ENCODE measurements at regions not wholly inside any gene's neighbourhood (a gene's known extent, or its start where the extent isn't known, plus 50 kb on each side); places are given as distances from the start of the nearest gene placed in this dataset.

DNA sequence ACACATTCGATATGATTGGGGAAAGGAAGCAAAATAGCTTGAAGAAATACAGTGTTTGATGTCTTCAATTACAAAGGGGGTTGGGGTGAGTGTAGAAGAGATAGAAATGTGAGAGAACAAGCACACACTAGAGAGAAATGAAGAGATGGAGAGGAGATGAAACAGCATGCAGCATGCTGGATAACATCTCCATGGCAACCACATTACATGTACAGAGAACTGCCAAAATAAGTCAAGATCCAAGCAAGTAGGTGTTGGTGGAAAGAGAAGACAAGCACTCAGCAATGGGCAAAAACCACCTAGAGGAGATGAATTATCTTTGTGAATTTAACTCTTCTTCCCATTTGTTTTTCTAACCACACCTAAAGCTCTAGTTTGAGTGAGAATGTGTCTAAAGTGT is 289.8 kb downstream of the GRIN2B start:
- no peak for TF ChIP-seq POLR2A (IDR thresholded peaks at IDR 0.05; ENCODE audit: borderline replicate concordance, extremely low read depth, insufficient read depth, insufficient read length)
- no peak for TF ChIP-seq POLR2AphosphoS5 (IDR thresholded peaks at IDR 0.05; ENCODE audit: low read depth, low read length)
- TF ChIP-seq, protein P1, sequence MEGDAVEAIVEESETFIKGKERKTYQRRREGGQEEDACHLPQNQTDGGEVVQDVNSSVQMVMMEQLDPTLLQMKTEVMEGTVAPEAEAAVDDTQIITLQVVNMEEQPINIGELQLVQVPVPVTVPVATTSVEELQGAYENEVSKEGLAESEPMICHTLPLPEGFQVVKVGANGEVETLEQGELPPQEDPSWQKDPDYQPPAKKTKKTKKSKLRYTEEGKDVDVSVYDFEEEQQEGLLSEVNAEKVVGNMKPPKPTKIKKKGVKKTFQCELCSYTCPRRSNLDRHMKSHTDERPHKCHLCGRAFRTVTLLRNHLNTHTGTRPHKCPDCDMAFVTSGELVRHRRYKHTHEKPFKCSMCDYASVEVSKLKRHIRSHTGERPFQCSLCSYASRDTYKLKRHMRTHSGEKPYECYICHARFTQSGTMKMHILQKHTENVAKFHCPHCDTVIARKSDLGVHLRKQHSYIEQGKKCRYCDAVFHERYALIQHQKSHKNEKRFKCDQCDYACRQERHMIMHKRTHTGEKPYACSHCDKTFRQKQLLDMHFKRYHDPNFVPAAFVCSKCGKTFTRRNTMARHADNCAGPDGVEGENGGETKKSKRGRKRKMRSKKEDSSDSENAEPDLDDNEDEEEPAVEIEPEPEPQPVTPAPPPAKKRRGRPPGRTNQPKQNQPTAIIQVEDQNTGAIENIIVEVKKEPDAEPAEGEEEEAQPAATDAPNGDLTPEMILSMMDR (IDR thresholded peaks at IDR 0.05 in 2 of 3, conservative IDR thresholded peaks at IDR 0.05 in 1 of 3; ENCODE audit: borderline replicate concordance in 1 of 3, insufficient read depth in 1 of 3, low read depth in 2 of 3, low read length in 2 of 3) = no peak
- no peak for TF ChIP-seq TCF7L2 (IDR thresholded peaks at IDR 0.05; ENCODE audit: borderline replicate concordance, extremely low read depth, insufficient read depth, insufficient read length)
- TF ChIP-seq, protein P2, sequence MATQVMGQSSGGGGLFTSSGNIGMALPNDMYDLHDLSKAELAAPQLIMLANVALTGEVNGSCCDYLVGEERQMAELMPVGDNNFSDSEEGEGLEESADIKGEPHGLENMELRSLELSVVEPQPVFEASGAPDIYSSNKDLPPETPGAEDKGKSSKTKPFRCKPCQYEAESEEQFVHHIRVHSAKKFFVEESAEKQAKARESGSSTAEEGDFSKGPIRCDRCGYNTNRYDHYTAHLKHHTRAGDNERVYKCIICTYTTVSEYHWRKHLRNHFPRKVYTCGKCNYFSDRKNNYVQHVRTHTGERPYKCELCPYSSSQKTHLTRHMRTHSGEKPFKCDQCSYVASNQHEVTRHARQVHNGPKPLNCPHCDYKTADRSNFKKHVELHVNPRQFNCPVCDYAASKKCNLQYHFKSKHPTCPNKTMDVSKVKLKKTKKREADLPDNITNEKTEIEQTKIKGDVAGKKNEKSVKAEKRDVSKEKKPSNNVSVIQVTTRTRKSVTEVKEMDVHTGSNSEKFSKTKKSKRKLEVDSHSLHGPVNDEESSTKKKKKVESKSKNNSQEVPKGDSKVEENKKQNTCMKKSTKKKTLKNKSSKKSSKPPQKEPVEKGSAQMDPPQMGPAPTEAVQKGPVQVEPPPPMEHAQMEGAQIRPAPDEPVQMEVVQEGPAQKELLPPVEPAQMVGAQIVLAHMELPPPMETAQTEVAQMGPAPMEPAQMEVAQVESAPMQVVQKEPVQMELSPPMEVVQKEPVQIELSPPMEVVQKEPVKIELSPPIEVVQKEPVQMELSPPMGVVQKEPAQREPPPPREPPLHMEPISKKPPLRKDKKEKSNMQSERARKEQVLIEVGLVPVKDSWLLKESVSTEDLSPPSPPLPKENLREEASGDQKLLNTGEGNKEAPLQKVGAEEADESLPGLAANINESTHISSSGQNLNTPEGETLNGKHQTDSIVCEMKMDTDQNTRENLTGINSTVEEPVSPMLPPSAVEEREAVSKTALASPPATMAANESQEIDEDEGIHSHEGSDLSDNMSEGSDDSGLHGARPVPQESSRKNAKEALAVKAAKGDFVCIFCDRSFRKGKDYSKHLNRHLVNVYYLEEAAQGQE (IDR thresholded peaks at IDR 0.05; ENCODE audit: low read depth) = no peak
- TF ChIP-seq SRF (IDR thresholded peaks at IDR 0.05; ENCODE audit: low read depth) = no peak
- TF ChIP-seq ZFX (IDR thresholded peaks at IDR 0.05) = no peak
- TF ChIP-seq RAD21 (IDR thresholded peaks at IDR 0.05; ENCODE audit: low read depth) = no peak

Measured in HCT116 (cell line).